GM12878 (cell line): ENCODE measurements at regions not wholly inside any gene's neighbourhood (a gene's known extent, or its start where the extent isn't known, plus 50 kb on each side); places are given as distances from the start of the nearest gene placed in this dataset.

Source experiments
- FOXM1 ChIP-seq: IDR thresholded peaks from 2 replicates; pipeline ENCODE4 v1.6.1; 2012; ENCODE audit warnings: low read depth, mild to moderate bottlenecking, inconsistent platforms, low read length, moderate library complexity
- JUND ChIP-seq: IDR thresholded peaks from 2 replicates; pipeline ENCODE4 v1.6.1; 2012; ENCODE audit warnings: low read depth, mild to moderate bottlenecking, low read length, improper control_type of control experiment, moderate library complexity
- SMC3 ChIP-seq: IDR thresholded peaks from 2 replicates; pipeline ENCODE4 v1.6.1; 2011; ENCODE audit warnings: low read length, improper control_type of control experiment, borderline replicate concordance
- SP1 ChIP-seq: IDR thresholded peaks from one replicate; pipeline ENCODE4 v1.6.1; 2011; ENCODE audit warnings: low read depth, low read length
- STAT3 ChIP-seq: IDR thresholded peaks from 2 replicates; pipeline ENCODE4 v1.6.1; 2011; ENCODE audit warnings: low read depth, low read length, improper control_type of control experiment
- TBL1XR1 ChIP-seq: IDR thresholded peaks from 2 replicates; pipeline ENCODE4 v1.6.1; 2012; ENCODE audit warnings: low read depth, low read length, improper control_type of control experiment
- TF ChIP-seq, protein P1 (sequence below): IDR thresholded peaks from 2 replicates; pipeline ENCODE4 v1.6.1; 2011; ENCODE audit warnings: mild to moderate bottlenecking, low read depth, low read length, moderate library complexity; ENCODE audit not compliant: insufficient replicate concordance

DNA sequence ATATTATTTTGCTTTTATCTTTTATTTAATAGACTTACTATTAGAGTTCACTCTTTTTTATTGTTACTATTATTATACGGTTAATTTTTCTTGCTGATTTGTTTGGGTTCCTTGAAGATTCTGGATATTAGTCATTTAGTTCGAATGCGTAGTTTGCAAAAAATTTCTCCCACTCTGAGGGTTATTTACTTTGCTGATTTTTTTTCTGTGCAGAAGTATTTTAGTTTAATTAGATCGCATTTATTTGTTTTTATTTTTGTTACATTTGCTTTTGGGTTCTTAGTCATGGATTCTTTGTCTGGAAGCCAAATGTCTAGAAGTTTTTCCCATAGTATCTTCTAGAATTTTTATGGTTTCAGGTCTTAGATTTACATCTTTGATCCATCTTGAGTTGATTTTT is 585.2 kb downstream of the CPS1 start:
- TF ChIP-seq STAT3 (no peak), FOXM1 (no peak), SMC3 (no peak), JUND (no peak), TBL1XR1 (no peak), SP1 (no peak)
- TF ChIP-seq, protein P1, sequence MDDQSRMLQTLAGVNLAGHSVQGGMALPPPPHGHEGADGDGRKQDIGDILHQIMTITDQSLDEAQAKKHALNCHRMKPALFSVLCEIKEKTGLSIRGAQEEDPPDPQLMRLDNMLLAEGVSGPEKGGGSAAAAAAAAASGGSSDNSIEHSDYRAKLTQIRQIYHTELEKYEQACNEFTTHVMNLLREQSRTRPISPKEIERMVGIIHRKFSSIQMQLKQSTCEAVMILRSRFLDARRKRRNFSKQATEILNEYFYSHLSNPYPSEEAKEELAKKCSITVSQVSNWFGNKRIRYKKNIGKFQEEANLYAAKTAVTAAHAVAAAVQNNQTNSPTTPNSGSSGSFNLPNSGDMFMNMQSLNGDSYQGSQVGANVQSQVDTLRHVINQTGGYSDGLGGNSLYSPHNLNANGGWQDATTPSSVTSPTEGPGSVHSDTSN = no peak
